HG03378 (cell line): ENCODE measurements at regions not wholly inside any gene's neighbourhood (a gene's known extent, or its start where the extent isn't known, plus 50 kb on each side); places are given as distances from the start of the nearest gene placed in this dataset.
"Not testable (repeated sequence)": the region's sequence is repeated elsewhere in the genome, so short reads cannot be mapped to it uniquely, and the experiment has no call there.

Experiments
- ATAC-seq: cut with Tn5 transposase; IDR thresholded peaks from one replicate; pipeline ENCODE4 v1.9.1; 2021; ENCODE audit warnings: mild to moderate bottlenecking, moderate library complexity; ENCODE audit not compliant: unreplicated experiment

DNA sequence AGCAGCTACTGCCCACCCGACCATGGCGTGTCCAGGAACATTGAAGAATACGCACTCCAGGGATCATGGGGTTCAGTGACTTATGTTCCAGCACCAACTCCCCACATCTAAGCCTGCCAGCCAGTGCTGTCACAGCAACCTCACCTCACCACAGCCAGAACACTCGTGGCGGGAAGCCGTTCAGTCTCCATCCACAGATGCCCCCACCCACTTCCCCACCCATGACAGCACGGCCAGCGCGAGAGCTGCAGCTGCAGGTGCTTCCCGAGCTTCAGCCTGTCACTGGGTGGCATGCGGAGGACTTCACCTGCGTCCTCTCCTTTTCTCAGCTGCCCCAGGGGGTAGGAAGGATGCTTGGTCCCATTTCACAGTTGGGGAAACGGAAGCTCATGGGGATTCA is 50.3 kb downstream of the RBFOX3 start:
- no peak for ATAC-seq

DNA sequence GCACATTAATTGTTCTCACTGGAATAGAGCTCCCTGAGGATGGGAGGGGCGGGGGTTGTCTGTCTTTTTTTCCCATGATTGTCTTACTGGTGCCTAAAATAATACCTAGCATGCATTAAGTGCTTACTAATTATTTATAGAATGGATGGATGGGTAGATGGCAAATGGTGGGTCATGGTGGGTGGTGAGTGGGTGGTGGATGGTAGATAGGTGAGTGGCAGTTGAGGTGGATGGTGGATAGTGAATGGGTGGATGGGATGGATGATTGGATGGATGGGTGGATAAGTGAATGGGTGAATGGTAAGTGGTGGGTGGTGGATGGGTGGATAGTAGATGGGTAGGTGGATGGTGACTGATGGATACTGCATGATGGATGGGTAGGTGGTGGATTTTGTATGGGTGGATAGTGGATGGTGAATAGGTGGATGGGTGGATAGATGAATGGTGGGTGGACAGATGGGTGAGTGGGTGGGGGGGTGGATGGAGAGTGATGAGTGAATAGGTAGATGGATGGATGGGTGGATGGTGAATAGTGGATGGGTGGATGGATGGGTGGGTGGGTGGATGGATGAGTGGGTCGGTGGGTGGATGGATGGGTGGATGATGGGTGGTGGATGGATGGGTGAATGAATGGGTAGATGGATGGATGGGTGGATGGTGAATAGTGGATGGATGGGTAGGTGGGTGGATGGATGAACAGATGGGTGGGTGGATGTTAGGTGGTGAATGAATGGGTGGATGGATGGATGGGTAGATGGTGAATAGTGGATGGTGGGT is 51.6 kb downstream of the RBFOX3 start:
- ATAC-seq: no peak

GRCh38 chr17:79558091-79558900 is 52.6 kb downstream of the RBFOX3 start:
- ATAC-seq: no peak

DNA sequence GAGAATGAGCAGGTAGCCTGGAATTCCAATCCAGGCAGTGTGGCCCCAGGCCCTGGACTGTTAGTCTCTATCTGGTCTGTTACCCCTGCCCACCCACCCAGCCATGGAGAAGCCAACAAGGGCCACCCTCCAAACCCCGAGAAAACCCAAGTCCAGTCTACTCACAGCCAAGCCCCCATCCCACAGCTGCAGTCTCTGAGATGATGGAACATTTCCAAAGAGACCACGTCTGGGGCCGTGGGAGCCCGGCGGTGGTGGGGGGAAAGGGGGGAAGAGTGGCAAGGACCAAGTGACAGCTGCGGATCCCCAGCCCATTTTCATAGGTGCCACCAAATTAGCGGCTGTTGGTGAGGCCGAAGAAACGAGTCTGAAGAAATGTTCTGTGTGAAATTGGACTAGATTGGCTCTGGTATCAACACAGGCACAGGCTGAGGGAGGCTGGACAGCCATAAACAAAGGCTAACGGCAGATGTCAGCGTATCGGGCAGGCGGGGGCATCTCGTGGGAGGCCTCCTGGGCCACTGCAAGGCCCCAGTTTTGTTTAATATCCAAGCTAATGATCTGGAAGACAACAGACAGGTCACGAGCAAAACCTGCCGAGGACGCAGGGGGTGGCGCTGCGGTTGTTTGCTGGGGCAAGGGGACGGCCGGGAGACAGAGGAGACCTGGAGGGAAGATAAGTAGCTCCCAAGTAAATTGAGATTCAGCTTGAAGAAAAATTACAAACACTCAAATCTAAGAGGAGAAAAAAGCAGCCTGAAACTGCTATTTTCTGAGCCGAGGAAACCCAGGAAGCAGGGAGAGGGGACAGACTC is 53.4 kb downstream of the RBFOX3 start:
- ATAC-seq: no peak

DNA sequence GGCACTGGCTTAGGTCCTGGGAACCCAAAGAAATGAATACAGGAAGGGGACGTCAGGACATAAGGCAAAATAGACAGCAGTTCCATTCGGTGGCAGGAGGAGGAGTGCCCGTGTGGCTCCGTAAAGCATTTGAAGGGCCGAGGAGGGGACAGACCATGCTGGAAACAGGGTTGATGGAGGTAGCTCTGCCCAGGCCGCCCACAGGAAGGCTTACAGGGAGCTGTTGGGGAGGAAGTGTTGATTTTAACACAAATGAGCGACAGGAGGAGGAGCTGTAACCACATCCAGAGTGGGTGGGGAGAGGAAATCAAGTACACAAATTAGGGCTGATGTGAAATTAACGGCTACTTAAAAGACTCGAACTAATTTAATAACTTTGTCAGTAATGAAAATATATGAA is 54.6 kb downstream of the RBFOX3 start:
- no peak for ATAC-seq

GRCh38 chr17:79555543-79555942 is 55.3 kb downstream of the RBFOX3 start:
- no peak for ATAC-seq

DNA sequence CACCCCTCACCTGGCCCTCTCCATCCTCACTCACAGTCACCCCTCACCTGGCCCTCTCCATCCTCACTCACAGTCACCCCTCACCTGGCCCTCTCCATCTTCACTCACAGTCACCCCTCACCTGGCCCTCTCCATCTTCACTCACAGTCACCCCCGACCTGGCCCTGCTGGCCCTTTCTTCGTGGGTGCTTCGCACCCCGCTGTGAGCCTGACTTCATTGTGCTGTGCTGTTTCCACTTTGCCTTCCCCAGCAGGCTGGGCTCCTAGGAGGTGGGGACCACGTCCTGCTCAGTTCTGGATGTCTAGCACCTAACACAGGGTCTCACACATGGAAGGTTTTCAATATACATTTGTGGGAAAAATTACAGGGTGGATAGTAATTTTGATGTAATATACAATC is 56.5 kb downstream of the RBFOX3 start:
- ATAC-seq: not testable (repeated sequence)

- no peak for ATAC-seq
Measured at GRCh38 chr17:79552824-79553223, 58.0 kb downstream of the RBFOX3 start.

DNA sequence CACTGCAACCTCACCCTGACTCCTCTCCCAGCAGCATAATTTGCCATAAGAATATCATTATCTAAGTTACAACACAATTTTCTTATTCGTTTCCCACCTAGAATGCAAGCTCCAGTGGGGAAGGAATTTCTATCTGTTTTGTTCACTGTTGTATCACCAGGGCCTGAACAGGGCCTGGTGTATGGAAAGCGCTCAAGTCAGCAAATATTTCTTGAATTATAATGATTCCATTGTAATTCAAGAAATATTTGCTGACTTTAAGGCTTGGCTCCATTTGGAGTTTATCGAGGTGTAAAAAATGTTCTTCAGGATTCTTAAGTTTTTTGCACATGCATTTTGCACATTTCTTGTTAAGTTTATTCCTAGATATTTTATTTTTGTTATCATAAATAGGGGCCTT is 58.4 kb downstream of the RBFOX3 start:
- ATAC-seq: no peak

- no peak for ATAC-seq
Measured at GRCh38 chr17:79549141-79549915, 61.5 kb downstream of the RBFOX3 start.

GRCh38 chr17:79548116-79548515 is 62.7 kb downstream of the RBFOX3 start:
- ATAC-seq: no peak

DNA sequence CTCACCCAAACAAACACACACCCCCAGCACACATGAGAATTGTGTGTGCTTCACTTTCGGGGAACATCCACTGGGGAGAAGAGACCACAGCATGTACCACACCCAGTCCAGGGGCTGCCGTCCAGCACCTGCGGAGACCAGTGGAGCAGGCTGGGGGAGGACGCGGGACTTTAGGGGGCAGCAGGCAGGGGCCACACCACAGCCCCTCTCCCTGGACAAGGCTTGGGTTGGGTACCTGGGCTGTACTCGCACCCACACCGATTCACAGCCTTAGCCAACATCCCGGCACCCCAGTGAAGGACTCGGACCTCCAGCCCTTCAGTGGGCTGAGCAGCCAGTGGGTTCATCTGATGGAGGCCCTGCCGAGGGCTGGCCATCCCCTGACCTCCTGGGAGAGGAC is 63.3 kb downstream of the RBFOX3 start:
- no peak for ATAC-seq

GRCh38 chr17:79547171-79547570 is 63.7 kb downstream of the RBFOX3 start:
- not testable (repeated sequence) for ATAC-seq

GRCh38 chr17:79546386-79546785 is 64.5 kb downstream of the RBFOX3 start:
- no peak for ATAC-seq

DNA sequence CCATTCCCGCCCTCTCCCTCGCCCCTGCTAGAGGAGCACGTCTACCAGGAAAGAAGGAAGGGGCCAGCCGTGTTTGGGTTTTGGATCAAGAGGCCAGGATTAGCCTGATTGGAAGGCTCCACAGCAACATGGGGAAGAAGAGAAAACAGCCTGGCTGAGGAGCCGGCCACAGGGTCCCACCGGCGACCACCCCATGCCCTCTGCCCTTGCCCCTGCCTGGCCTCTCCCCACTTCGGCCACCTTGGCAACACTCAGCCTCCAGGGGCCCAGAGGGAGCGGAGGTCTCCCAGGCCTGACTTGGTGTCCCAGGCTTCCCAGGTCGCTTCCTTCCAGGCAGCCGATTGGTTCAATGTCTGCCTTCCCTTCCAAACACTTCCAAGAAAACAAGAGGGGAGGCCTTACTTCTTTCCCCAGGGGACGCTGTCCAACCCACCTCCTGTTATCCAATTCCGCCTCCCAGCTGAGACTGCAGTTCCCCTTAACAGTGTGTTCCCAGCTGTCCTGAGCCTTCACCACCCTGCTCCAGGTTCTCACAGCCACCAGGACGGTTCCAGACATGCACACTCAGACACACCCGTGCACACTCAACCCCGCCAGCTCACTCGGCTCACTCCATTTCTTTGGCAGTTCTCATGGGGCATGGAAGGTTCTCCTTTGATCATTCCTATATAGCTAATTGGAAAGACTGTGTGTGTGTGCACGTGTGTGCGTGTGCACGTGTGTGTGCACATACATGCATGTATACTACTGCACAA is 65.4 kb downstream of the RBFOX3 start:
- ATAC-seq: no peak

GRCh38 chr17:79544142-79544914 is 66.5 kb downstream of the RBFOX3 start:
- ATAC-seq: no peak

GRCh38 chr17:79543531-79543930 is 67.3 kb downstream of the RBFOX3 start:
- no peak for ATAC-seq

DNA sequence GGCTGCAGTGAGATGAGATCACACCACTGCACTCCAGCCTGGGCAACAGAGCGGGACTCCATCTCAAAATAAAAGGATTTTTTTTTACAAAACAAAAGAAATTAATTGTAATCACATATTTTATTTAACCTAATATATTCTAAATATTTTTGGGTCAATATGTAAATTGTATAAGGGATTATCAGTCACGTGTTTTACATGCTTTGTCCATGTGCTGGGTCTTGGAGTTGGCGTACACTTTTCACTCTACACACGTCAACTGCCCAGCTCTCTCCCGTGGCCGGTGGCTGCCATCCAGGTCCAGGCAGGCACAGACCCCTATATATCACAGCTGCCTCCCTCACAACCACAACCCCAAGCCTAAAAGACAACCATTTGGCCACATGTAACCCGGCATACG is 68.1 kb downstream of the RBFOX3 start:
- ATAC-seq: no peak
